Neural cell (in vitro differentiated cells): ENCODE measurements at regions not wholly inside any gene's neighbourhood (a gene's known extent, or its start where the extent isn't known, plus 50 kb on each side); places are given as distances from the start of the nearest gene placed in this dataset.

ENCODE experiments used
- H2AFZ ChIP-seq: fragments of 200-600, 300-800 bp; sonication (generic), shearing (Covaris generic); 2 replicates; pipeline ENCODE4 v1.6.0; 2014; ENCODE audit warnings: low read depth, mild to moderate bottlenecking, antibody characterized with exemption, low read length, moderate library complexity
- H3F3A ChIP-seq: fragments of 200-600 bp; shearing (Covaris generic); 2 replicates; pipeline ENCODE4 v1.6.1; 2016; ENCODE audit warnings: mild to moderate bottlenecking, moderate library complexity, mixed read lengths, antibody characterized with exemption, low read length; ENCODE audit not compliant: insufficient read depth, poor library complexity, severe bottlenecking
- H3K27ac ChIP-seq: fragments of 200-600, 300-800 bp; sonication (generic), shearing (Covaris generic); 2 replicates; pipeline ENCODE4 v1.5.1; 2014; ENCODE audit warnings: mild to moderate bottlenecking, low read length, moderate library complexity
- H3K27me3 ChIP-seq: fragments of 300-800, 200-600 bp; sonication (generic), shearing (Covaris generic); 2 replicates; pipeline ENCODE4 v1.6.0; 2014; ENCODE audit warnings: mild to moderate bottlenecking, low read depth, low read length, moderate library complexity; ENCODE audit not compliant: insufficient read depth
- H3K36me3 ChIP-seq: fragments of 300-800, 200-600 bp; sonication (generic), shearing (Covaris generic); 2 replicates; pipeline ENCODE4 v1.5.1; 2014; ENCODE audit warnings: mild to moderate bottlenecking, antibody characterized with exemption, low read length, moderate library complexity; ENCODE audit not compliant: insufficient read depth
- H3K4me2 ChIP-seq: fragments of 300-800, 200-600 bp; sonication (generic), shearing (Covaris generic); 2 replicates; pipeline ENCODE4 v1.6.0; 2014; ENCODE audit warnings: mild to moderate bottlenecking, low read length
- H3K4me3 ChIP-seq: fragments of 300-800, 200-600 bp; sonication (generic), shearing (Covaris generic); 2 replicates; pipeline ENCODE4 v1.5.1; 2014; ENCODE audit warnings: mild to moderate bottlenecking, low read length, moderate library complexity
- H3K79me2 ChIP-seq: fragments of 200-600 bp; shearing (Covaris generic); replicated peaks from 2 replicates; pipeline ENCODE4 v1.6.0; 2014; ENCODE audit warnings: mild to moderate bottlenecking, low read length, moderate library complexity; ENCODE audit not compliant: insufficient read depth
- H3K9ac ChIP-seq: fragments of 300-800, 200-600 bp; sonication (generic), shearing (Covaris generic); 2 replicates; pipeline ENCODE4 v1.6.1; 2016; ENCODE audit warnings: mild to moderate bottlenecking, low read length, mixed read lengths
- H3K9me2 ChIP-seq: fragments of 200-600 bp; shearing (Covaris generic); 2 replicates; pipeline ENCODE4 v1.6.1; 2016; ENCODE audit warnings: mild to moderate bottlenecking, low read length, mixed read lengths; ENCODE audit not compliant: insufficient read depth
- H3K9me3 ChIP-seq: fragments of 200-600, 300-800 bp; sonication (generic), shearing (Covaris generic); 2 replicates; pipeline ENCODE4 v1.6.1; 2016; ENCODE audit warnings: mild to moderate bottlenecking, mixed run types, low read length, moderate library complexity, mixed read lengths
- H4K20me1 ChIP-seq: fragments of 200-600 bp; shearing (Covaris generic); 2 replicates; pipeline ENCODE4 v1.6.1; 2016; ENCODE audit warnings: mild to moderate bottlenecking, mixed run types; ENCODE audit not compliant: insufficient read depth
- CTCF ChIP-seq: fragments of 450-650 bp; IDR thresholded peaks from 2 replicates; pipeline ENCODE4 v1.5.1; 2014; ENCODE audit warnings: antibody characterized with exemption, mild to moderate bottlenecking, moderate library complexity; ENCODE audit not compliant: poor library complexity, severe bottlenecking
- EP300 ChIP-seq: fragments of 450-650 bp; conservative IDR thresholded peaks from 2 replicates; pipeline ENCODE4 v1.6.1; 2014; ENCODE audit warnings: antibody characterized with exemption, mild to moderate bottlenecking, moderate library complexity; ENCODE audit not compliant: poor library complexity, severe bottlenecking
- EZH2 ChIP-seq: fragments of 200-600, 300-800 bp; shearing (Covaris generic), sonication (generic); IDR thresholded peaks from 2 replicates; pipeline ENCODE4 v1.6.1; 2014; ENCODE audit warnings: antibody characterized with exemption, low read length, borderline replicate concordance, mild to moderate bottlenecking; ENCODE audit not compliant: insufficient read depth, poor library complexity, severe bottlenecking
- MXI1 ChIP-seq: fragments of 450-650 bp; conservative IDR thresholded peaks from 2 replicates; pipeline ENCODE4 v1.6.1; 2014; ENCODE audit warnings: antibody characterized with exemption, mild to moderate bottlenecking; ENCODE audit not compliant: poor library complexity, severe bottlenecking
- POLR2AphosphoS5 ChIP-seq: IDR thresholded peaks from 2 replicates; pipeline ENCODE4 v1.6.1; 2012
- RAD21 ChIP-seq: fragments of 450-650 bp; conservative IDR thresholded peaks from 2 replicates; pipeline ENCODE4 v1.6.1; 2014; ENCODE audit warnings: antibody characterized with exemption, mild to moderate bottlenecking, moderate library complexity
- REST ChIP-seq: IDR thresholded peaks from 2 replicates; pipeline ENCODE4 v1.6.1; 2012; ENCODE audit warnings: borderline replicate concordance
- SMC3 ChIP-seq: fragments of 450-650 bp; conservative IDR thresholded peaks from 2 replicates; pipeline ENCODE4 v1.6.1; 2014; ENCODE audit warnings: antibody characterized with exemption, mild to moderate bottlenecking, moderate library complexity; ENCODE audit not compliant: poor library complexity
- TAF1 ChIP-seq: IDR thresholded peaks from 2 replicates; pipeline ENCODE4 v1.6.1; 2012; ENCODE audit warnings: low read depth

- H3K4me2 ChIP-seq, result no peak overlapping the region
- no peak overlapping the region for H3K4me3 ChIP-seq
- H2AFZ ChIP-seq, result no peak overlapping the region
- no peaks in the 10 kb centered on the region for H3K9me2 ChIP-seq
- no peaks in the 10 kb centered on the region for H3K9me3 ChIP-seq
- H3K36me3 ChIP-seq, result no peaks in the 10 kb centered on the region
- TF ChIP-seq EZH2 (no peak), REST (no peak), RAD21 (no peak), EP300 (no peak), SMC3 (no peak), CTCF (no peak), POLR2AphosphoS5 (no peak)
- H3K27ac ChIP-seq, result no peak overlapping the region
- H3K79me2 ChIP-seq, result no peaks in the 10 kb centered on the region
- no peaks in the 10 kb centered on the region for H3K27me3 ChIP-seq
- no peaks in the 10 kb centered on the region for H3F3A ChIP-seq
- H4K20me1 ChIP-seq, result no peaks in the 10 kb centered on the region
- no peak overlapping the region for H3K9ac ChIP-seq
Observed at GRCh38 chr3:188058569-188059184, 95.3 kb upstream of the LPP start.

- no peaks in the 10 kb centered on the region for H3K36me3 ChIP-seq
- no peak overlapping the region for H3K27ac ChIP-seq
- TF ChIP-seq SMC3, result no peak
- TF ChIP-seq RAD21, result no peak
- TF ChIP-seq MXI1, result no peak
- no peak for TF ChIP-seq REST
- TF ChIP-seq CTCF, result no peak
- TF ChIP-seq TAF1, result no peak
- TF ChIP-seq EZH2, result no peak
- no peak for TF ChIP-seq EP300
- TF ChIP-seq POLR2AphosphoS5, result no peak
Observed at GRCh38 chr3:188059351-188059750, 94.6 kb upstream of the LPP start.

More at GRCh38 chr3:188059351-188059750, 94.6 kb upstream of the LPP start:
- H3K4me2 ChIP-seq, result no peak overlapping the region
- no peak overlapping the region for H2AFZ ChIP-seq
- no peaks in the 10 kb centered on the region for H4K20me1 ChIP-seq
- no peaks in the 10 kb centered on the region for H3K9me2 ChIP-seq
- H3K27me3 ChIP-seq, result no peaks in the 10 kb centered on the region
- no peak overlapping the region for H3K4me3 ChIP-seq
- H3K79me2 ChIP-seq, result no peaks in the 10 kb centered on the region
- H3K9me3 ChIP-seq, result no peaks in the 10 kb centered on the region
- H3F3A ChIP-seq, result no peaks in the 10 kb centered on the region
- no peak overlapping the region for H3K9ac ChIP-seq
